Sigmoid colon (tissue), 4 donors: ENCODE measurements at regions not wholly inside any gene's neighbourhood (a gene's known extent, or its start where the extent isn't known, plus 50 kb on each side); places are given as distances from the start of the nearest gene placed in this dataset.

Experiments used
- EP300 ChIP-seq, 4 donors: sonication (generic); formaldehyde crosslinking; IDR thresholded peaks; one replicate each; pipeline ENCODE4 v1.6.1; 2017; ENCODE audit warnings: antibody characterized with exemption in 4 of 4
- POLR2A ChIP-seq, 2 donors: fragments of 450-650 bp; IDR thresholded peaks; one replicate each; pipeline ENCODE4 v1.6.1; 2016; ENCODE audit warnings: antibody characterized with exemption in 2 of 2, mild to moderate bottlenecking in 2 of 2, moderate library complexity in 2 of 2
- POLR2AphosphoS5 ChIP-seq, 4 donors: sonication (generic); formaldehyde crosslinking; IDR thresholded peaks; one replicate each; pipeline ENCODE4 v1.6.1; 2017; ENCODE audit warnings: antibody characterized with exemption in 4 of 4
- TF ChIP-seq, protein P1 (sequence below), 4 experiments: fragments of 450-650 bp in 3 of 4; fragments of 200-600 bp in 1 of 4; IDR thresholded peaks; one replicate each; pipeline ENCODE4 v1.5.1; 2016 to 2019; ENCODE audit warnings: antibody characterized with exemption in 4 of 4, mild to moderate bottlenecking in 3 of 4, moderate library complexity in 2 of 4

DNA sequence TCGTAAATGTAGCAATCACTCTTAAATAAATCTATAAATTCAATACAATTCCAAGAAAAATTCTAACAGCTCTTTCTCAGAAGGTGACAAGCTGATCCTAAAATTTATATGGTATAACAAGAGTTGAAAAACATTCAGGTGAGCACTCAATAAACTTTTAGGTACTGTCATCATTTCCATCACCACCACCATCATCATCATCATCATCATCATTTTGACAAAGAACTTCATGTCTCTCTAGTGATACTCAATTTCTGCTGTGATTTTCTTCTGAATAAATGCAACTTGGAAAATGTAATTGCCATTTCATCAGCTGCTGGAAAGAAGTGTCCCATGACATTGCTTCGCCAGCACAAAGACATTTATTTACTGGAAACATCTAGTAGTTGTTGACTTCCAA, 222.9 kb upstream of the IRX5 start:
- no peak for TF ChIP-seq POLR2AphosphoS5 (IDR thresholded peaks at IDR 0.05)
- no peak for TF ChIP-seq POLR2A (IDR thresholded peaks at IDR 0.05)
- TF ChIP-seq, protein P1, sequence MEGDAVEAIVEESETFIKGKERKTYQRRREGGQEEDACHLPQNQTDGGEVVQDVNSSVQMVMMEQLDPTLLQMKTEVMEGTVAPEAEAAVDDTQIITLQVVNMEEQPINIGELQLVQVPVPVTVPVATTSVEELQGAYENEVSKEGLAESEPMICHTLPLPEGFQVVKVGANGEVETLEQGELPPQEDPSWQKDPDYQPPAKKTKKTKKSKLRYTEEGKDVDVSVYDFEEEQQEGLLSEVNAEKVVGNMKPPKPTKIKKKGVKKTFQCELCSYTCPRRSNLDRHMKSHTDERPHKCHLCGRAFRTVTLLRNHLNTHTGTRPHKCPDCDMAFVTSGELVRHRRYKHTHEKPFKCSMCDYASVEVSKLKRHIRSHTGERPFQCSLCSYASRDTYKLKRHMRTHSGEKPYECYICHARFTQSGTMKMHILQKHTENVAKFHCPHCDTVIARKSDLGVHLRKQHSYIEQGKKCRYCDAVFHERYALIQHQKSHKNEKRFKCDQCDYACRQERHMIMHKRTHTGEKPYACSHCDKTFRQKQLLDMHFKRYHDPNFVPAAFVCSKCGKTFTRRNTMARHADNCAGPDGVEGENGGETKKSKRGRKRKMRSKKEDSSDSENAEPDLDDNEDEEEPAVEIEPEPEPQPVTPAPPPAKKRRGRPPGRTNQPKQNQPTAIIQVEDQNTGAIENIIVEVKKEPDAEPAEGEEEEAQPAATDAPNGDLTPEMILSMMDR (IDR thresholded peaks at IDR 0.05), result no peak
- TF ChIP-seq EP300 (IDR thresholded peaks at IDR 0.05), result no peak
